Endothelial cell of umbilical vein (primary cell): ENCODE measurements at regions not wholly inside any gene's neighbourhood (a gene's known extent, or its start where the extent isn't known, plus 50 kb on each side); places are given as distances from the start of the nearest gene placed in this dataset.

ENCODE experiments used
- BruUV-seq: library from RNA; stranded (reverse); fragments of 400-500 nt; replicated peaks from 2 replicates; lab custom pipeline; 2021; lab: Mats Ljungman, UMichigan
- CTCF ChIA-PET: fragments of 300-600, 350-600 bp; sonication (Branson Sonifier 250); formaldehyde crosslinking; loops from one replicate; lab custom pipeline; 2021; ENCODE audit warnings: antibody characterized with exemption, inconsistent platforms; lab: Charles Lee
- POLR2A ChIA-PET: fragments of 300-600, 350-600 bp; sonication (Branson Sonifier 250); formaldehyde crosslinking; loops from one replicate; lab custom pipeline; 2021; ENCODE audit warnings: antibody characterized with exemption, inconsistent platforms; lab: Charles Lee
- DNase-seq: peaks from one replicate; pipeline ENCODE4 v3.0.0-alpha.2; 2011; ENCODE audit warnings: low read depth, low spot score
- FAIRE-seq: peaks from 2 replicates; lab custom pipeline; 2011; peaks lifted over from hg19 to GRCh38; lab: Jason Lieb, UNC
- H2AFZ ChIP-seq: 2 replicates; pipeline ENCODE4 v1.6.0; 2012; ENCODE audit warnings: low read depth, low read length, control low read depth, inconsistent platforms
- H3K27ac ChIP-seq: 2 replicates; pipeline ENCODE4 v1.5.1; 2011; ENCODE audit warnings: low read depth, mild to moderate bottlenecking, control low read depth, low read length, moderate library complexity; ENCODE audit not compliant: insufficient read depth
- H3K27me3 ChIP-seq, 2 experiments: 2 replicates each; pipeline versions ENCODE4 v1.6.0 to v1.6.1; 2011; ENCODE audit warnings: low read length in 2 of 2, mixed read lengths in 1 of 2; ENCODE audit not compliant: control insufficient read depth in 2 of 2, insufficient read depth in 2 of 2
- H3K36me3 ChIP-seq, 2 experiments: 2 replicates in 1 of 2; 3 replicates in 1 of 2; pipeline ENCODE4 v1.5.1; 2011; ENCODE audit warnings: low read length in 2 of 2, mild to moderate bottlenecking in 1 of 2, moderate library complexity in 1 of 2; ENCODE audit not compliant: control insufficient read depth in 2 of 2, insufficient read depth in 2 of 2; ENCODE audit errors: extremely low read depth in 1 of 2
- H3K4me1 ChIP-seq: 3 replicates; pipeline ENCODE4 v1.5.1; 2011; ENCODE audit warnings: mild to moderate bottlenecking, low read length; ENCODE audit not compliant: control insufficient read depth, insufficient read depth; ENCODE audit errors: extremely low read depth
- H3K4me2 ChIP-seq: 2 replicates; pipeline ENCODE4 v1.6.1; 2011; ENCODE audit warnings: low read length, control low read depth, mixed read lengths; ENCODE audit not compliant: insufficient read depth
- H3K4me3 ChIP-seq, 3 experiments: fragments of 200-600 bp in 1 of 3; sonication (generic), shearing (Covaris generic) in 1 of 3; replicated peaks in 1 of 3; 2 replicates each; pipeline ENCODE4 v1.5.1; 2011 to 2016; ENCODE audit warnings: control low read depth in 3 of 3, low read length in 3 of 3, mild to moderate bottlenecking in 2 of 3, inconsistent platforms in 1 of 3, low read depth in 1 of 3, moderate library complexity in 1 of 3; ENCODE audit not compliant: insufficient read depth in 1 of 3
- H3K79me2 ChIP-seq: 2 replicates; pipeline ENCODE4 v1.6.0; 2012; ENCODE audit warnings: low read length, inconsistent platforms; ENCODE audit not compliant: control insufficient read depth, insufficient read depth
- H3K9ac ChIP-seq: replicated peaks from 2 replicates; pipeline ENCODE3; 2011; ENCODE audit warnings: low read length, control low read depth; ENCODE audit not compliant: insufficient read depth; ENCODE audit errors: extremely low read depth
- H3K9me1 ChIP-seq: replicated peaks from 3 replicates; pipeline ENCODE4 v1.6.0; 2011; ENCODE audit warnings: mild to moderate bottlenecking, low read length; ENCODE audit not compliant: control insufficient read depth, insufficient read depth; ENCODE audit errors: extremely low read depth
- H3K9me3 ChIP-seq: replicated peaks from 2 replicates; pipeline ENCODE4 v1.5.1; 2012; ENCODE audit warnings: low read length, inconsistent platforms; ENCODE audit not compliant: control insufficient read depth, insufficient read depth
- H4K20me1 ChIP-seq: replicated peaks from 2 replicates; pipeline ENCODE3; 2011; ENCODE audit warnings: mild to moderate bottlenecking, low read length; ENCODE audit not compliant: control insufficient read depth, insufficient read depth; ENCODE audit errors: extremely low read depth
- CTCF ChIP-seq, 2 donors: IDR thresholded peaks; 1 replicate in 1 of 2; 2 replicates in 1 of 2; pipeline ENCODE4 v1.5.1; 2011; ENCODE audit warnings: low read length in 2 of 2, mild to moderate bottlenecking in 2 of 2, moderate library complexity in 2 of 2, control low read depth in 1 of 2, inconsistent platforms in 1 of 2, low read depth in 1 of 2; ENCODE audit not compliant: insufficient read depth in 1 of 2; ENCODE audit errors: extremely low read depth in 1 of 2
- EZH2 ChIP-seq: IDR thresholded peaks from 2 replicates; pipeline ENCODE4 v1.6.1; 2012; ENCODE audit warnings: borderline replicate concordance, low read depth, mild to moderate bottlenecking, moderate library complexity, low read length, inconsistent platforms; ENCODE audit not compliant: severe bottlenecking
- FOS ChIP-seq: IDR thresholded peaks from 2 replicates; pipeline ENCODE4 v1.6.1; 2011; ENCODE audit warnings: mild to moderate bottlenecking, low read length, moderate library complexity, borderline replicate concordance; ENCODE audit not compliant: insufficient read depth
- GATA2 ChIP-seq: IDR thresholded peaks from 2 replicates; pipeline ENCODE4 v1.7.0; 2011; ENCODE audit warnings: low read depth, mild to moderate bottlenecking, moderate library complexity, mixed read lengths, low read length; ENCODE audit not compliant: insufficient read length, insufficient read depth
- JUN ChIP-seq: IDR thresholded peaks from 2 replicates; pipeline ENCODE4 v1.6.1; 2011; ENCODE audit warnings: borderline replicate concordance, low read depth; ENCODE audit not compliant: insufficient read length, insufficient read depth
- MAX ChIP-seq: IDR thresholded peaks from 2 replicates; pipeline ENCODE4 v1.6.1; 2011; ENCODE audit not compliant: insufficient read depth, insufficient read length
- MYC ChIP-seq: IDR thresholded peaks from one replicate; pipeline ENCODE4 v1.6.1; 2011; ENCODE audit warnings: mild to moderate bottlenecking, low read depth, low read length
- POLR2A ChIP-seq: IDR thresholded peaks from 2 replicates; pipeline ENCODE4 v1.6.1; 2012; ENCODE audit warnings: low read depth, mild to moderate bottlenecking, control low read depth, low read length
- POLR2AphosphoS5 ChIP-seq: IDR thresholded peaks from 2 replicates; pipeline ENCODE4 v1.6.1; 2012; ENCODE audit warnings: low read depth, mild to moderate bottlenecking, control low read depth, low read length, moderate library complexity; ENCODE audit not compliant: insufficient read depth
- dilution Hi-C: fragments of 300-500 bp; cut with MboI; formaldehyde crosslinking; loops from one replicate; pipeline ENCODE4 v1.15.0; 2019; ENCODE audit warnings: low sequenced_read_pairs; ENCODE audit not compliant: extremely low pct_ligation_motif_present
- intact Hi-C: fragments of 100-400 bp; cut with micrococcal nuclease; formaldehyde crosslinking; loops from one replicate; pipeline ENCODE4 v1.10.0; 2022

- ChIA-PET POLR2A (no interaction called here), CTCF (no interaction called here)
- intact Hi-C loops (no loop called here), dilution Hi-C loops (no loop called here)
- Histone ChIP-seq H3K9ac (no peak overlapping the region), H2AFZ (no peak overlapping the region), H3K4me1 (no peaks in the 10 kb centered on the region), H3K36me3 (no peaks in the 10 kb centered on the region), H3K4me3 (no peak overlapping the region), H3K9me1 (no peaks in the 10 kb centered on the region), H3K27ac (no peak overlapping the region), H3K9me3 (no peaks in the 10 kb centered on the region), H3K79me2 (no peaks in the 10 kb centered on the region), H3K27me3 (no peaks in the 10 kb centered on the region), H4K20me1 (no peaks in the 10 kb centered on the region), H3K4me2 (no peak overlapping the region)
- DNase-seq = no peak
- no peak for TF ChIP-seq GATA2
- no peak for TF ChIP-seq CTCF (IDR thresholded peaks at IDR 0.05; ENCODE audit: extremely low read depth in 1 of 2, insufficient read depth in 1 of 2, low read depth in 1 of 2, low read length in 2 of 2)
- TF ChIP-seq POLR2AphosphoS5 = no peak
- TF ChIP-seq MYC = no peak
- TF ChIP-seq POLR2A = no peak
- no peak for TF ChIP-seq FOS
- TF ChIP-seq JUN = no peak
- no peak for TF ChIP-seq MAX
- TF ChIP-seq EZH2 = no peak
- no peak for FAIRE-seq
- no TSS peak for BruUV-seq
Measured at GRCh38 chr16:54651440-54652195, 279.0 kb upstream of the IRX5 start.
